ENCODE measurements at regions not wholly inside any gene's neighbourhood (a gene's known extent, or its start where the extent isn't known, plus 50 kb on each side); places are given as distances from the start of the nearest gene placed in this dataset.

DNA sequence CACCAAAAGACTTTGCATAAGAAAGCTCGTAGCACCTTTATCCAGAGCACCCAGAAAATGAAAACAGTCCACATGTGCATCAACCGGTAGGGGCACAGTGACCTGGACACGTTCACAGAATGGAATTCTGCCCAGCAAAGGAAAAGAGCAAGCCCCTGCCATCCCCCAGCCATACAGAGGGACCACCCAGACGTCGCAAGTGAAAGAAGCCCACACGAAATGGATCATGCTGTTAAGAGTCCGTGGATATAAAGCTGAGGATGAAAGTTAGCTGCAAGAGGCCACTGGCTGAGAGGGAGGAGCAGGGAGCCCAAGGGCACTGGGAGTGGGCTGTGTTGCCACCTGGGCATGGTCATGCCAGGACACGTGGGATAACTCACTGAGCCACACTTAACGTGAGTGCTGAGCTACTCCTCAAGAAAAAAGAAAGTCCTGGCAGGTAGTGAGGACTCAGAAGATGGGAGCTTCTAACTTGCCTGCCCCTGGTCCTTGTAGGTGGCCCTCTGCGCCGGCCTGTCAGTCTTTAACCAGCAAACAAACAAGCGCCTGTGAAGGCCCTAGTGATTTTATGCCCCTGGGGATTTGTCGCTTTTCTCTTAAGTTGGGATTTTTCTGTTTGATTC, 190.7 kb downstream of the C16orf95 start:
- H3K4me1 ChIP-seq (ENCODE audit: control insufficient read depth, insufficient read depth, low read length), result no peaks in the 10 kb centered on the region
- TF ChIP-seq, protein P1, sequence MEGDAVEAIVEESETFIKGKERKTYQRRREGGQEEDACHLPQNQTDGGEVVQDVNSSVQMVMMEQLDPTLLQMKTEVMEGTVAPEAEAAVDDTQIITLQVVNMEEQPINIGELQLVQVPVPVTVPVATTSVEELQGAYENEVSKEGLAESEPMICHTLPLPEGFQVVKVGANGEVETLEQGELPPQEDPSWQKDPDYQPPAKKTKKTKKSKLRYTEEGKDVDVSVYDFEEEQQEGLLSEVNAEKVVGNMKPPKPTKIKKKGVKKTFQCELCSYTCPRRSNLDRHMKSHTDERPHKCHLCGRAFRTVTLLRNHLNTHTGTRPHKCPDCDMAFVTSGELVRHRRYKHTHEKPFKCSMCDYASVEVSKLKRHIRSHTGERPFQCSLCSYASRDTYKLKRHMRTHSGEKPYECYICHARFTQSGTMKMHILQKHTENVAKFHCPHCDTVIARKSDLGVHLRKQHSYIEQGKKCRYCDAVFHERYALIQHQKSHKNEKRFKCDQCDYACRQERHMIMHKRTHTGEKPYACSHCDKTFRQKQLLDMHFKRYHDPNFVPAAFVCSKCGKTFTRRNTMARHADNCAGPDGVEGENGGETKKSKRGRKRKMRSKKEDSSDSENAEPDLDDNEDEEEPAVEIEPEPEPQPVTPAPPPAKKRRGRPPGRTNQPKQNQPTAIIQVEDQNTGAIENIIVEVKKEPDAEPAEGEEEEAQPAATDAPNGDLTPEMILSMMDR (IDR thresholded peaks at IDR 0.05), result no peak
- DNase-seq (no peak), ATAC-seq (no peak)
- H3K9me3 Mint-ChIP-seq, result peaks cover 2 to 3% of the 10 kb centered on the region in 2 donors
- H3K36me3 Mint-ChIP-seq, result no peaks in the 10 kb centered on the region
- H3K9me3 ChIP-seq (ENCODE audit: control insufficient read depth, insufficient read depth, low read length), result no peaks in the 10 kb centered on the region
- intact Hi-C loops (cut with micrococcal nuclease), result no loop called here
- no peak overlapping the region for H3K4me3 Mint-ChIP-seq
- no peak overlapping the region for H3K27ac ChIP-seq (ENCODE audit: low read length)
- H3K4me1 Mint-ChIP-seq, result no peaks in the 10 kb centered on the region
- H3K27me3 ChIP-seq (ENCODE audit: control insufficient read depth, insufficient read depth, low read length), result no peaks in the 10 kb centered on the region
- H3K27me3 Mint-ChIP-seq (ENCODE audit: low read depth in 2 of 2), result no peaks in the 10 kb centered on the region
- no peak overlapping the region for H3K27ac Mint-ChIP-seq
- no peaks in the 10 kb centered on the region for H3K36me3 ChIP-seq (ENCODE audit: control insufficient read depth, insufficient read depth, low read length)
- H3K4me3 ChIP-seq (ENCODE audit: low read length), result no peak overlapping the region
- WGBS (ENCODE audit: insufficient coverage), result 89% methylated on average over 13 of the region's 13 CpGs

- Histone ChIP-seq H3K9me3 (ENCODE audit: control insufficient read depth, insufficient read depth, low read length) (no peaks in the 10 kb centered on the region), H3K27ac (ENCODE audit: low read length) (no peak overlapping the region), H3K4me3 (ENCODE audit: low read length) (no peak overlapping the region), H3K27me3 (ENCODE audit: control insufficient read depth, insufficient read depth, low read length) (no peaks in the 10 kb centered on the region), H3K4me1 (ENCODE audit: control insufficient read depth, insufficient read depth, low read length) (no peaks in the 10 kb centered on the region), H3K36me3 (ENCODE audit: control insufficient read depth, insufficient read depth, low read length) (no peaks in the 10 kb centered on the region)
- H3K27ac Mint-ChIP-seq, result no peak overlapping the region
- WGBS (ENCODE audit: insufficient coverage), result 86% methylated on average over 23 of the region's 23 CpGs
- ATAC-seq (no peak), DNase-seq (no peak)
- TF ChIP-seq, protein P1 (IDR thresholded peaks at IDR 0.05), result no peak
- H3K9me3 Mint-ChIP-seq, result peaks cover 2 to 3% of the 10 kb centered on the region in 2 donors
- no peak overlapping the region for H3K4me3 Mint-ChIP-seq
- no peaks in the 10 kb centered on the region for H3K4me1 Mint-ChIP-seq
- no peaks in the 10 kb centered on the region for H3K27me3 Mint-ChIP-seq (ENCODE audit: low read depth in 2 of 2)
- intact Hi-C loops (cut with micrococcal nuclease), result no loop called here
- H3K36me3 Mint-ChIP-seq, result no peaks in the 10 kb centered on the region
Observed at GRCh38 chr16:87127061-87127765, 190.0 kb downstream of the C16orf95 start.

GRCh38 chr16:87127766-87128147, 189.4 kb downstream of the C16orf95 start:
- WGBS (ENCODE audit: insufficient coverage), result 63% methylated on average over 6 of the region's 6 CpGs

More at GRCh38 chr16:87127766-87128147, 189.4 kb downstream of the C16orf95 start:
- no peak overlapping the region for H3K4me3 ChIP-seq (ENCODE audit: low read length)
- Mint-ChIP-seq H3K36me3 (no peaks in the 10 kb centered on the region), H3K4me1 (no peaks in the 10 kb centered on the region), H3K27me3 (ENCODE audit: low read depth in 2 of 2) (no peaks in the 10 kb centered on the region), H3K9me3 (peaks cover 2 to 3% of the 10 kb centered on the region in 2 donors), H3K4me3 (no peak overlapping the region), H3K27ac (no peak overlapping the region)
- intact Hi-C loops (cut with micrococcal nuclease), result no loop called here
- H3K27ac ChIP-seq (ENCODE audit: low read length), result no peak overlapping the region
- TF ChIP-seq, protein P1 (IDR thresholded peaks at IDR 0.05), result no peak
- H3K9me3 ChIP-seq (ENCODE audit: control insufficient read depth, insufficient read depth, low read length), result no peaks in the 10 kb centered on the region
- H3K27me3 ChIP-seq (ENCODE audit: control insufficient read depth, insufficient read depth, low read length), result no peaks in the 10 kb centered on the region
- no peaks in the 10 kb centered on the region for H3K4me1 ChIP-seq (ENCODE audit: control insufficient read depth, insufficient read depth, low read length)
- H3K36me3 ChIP-seq (ENCODE audit: control insufficient read depth, insufficient read depth, low read length), result no peaks in the 10 kb centered on the region
- ATAC-seq (no peak), DNase-seq (no peak)

Data from natural killer cell (primary cell).